HFF-Myc (cell line): ENCODE measurements at regions not wholly inside any gene's neighbourhood (a gene's known extent, or its start where the extent isn't known, plus 50 kb on each side); places are given as distances from the start of the nearest gene placed in this dataset.
A peak's percentile ranks its signal among the peaks of the same experiment; 100 is the strongest.

Experiments used
- DNase-seq: peaks from one replicate; pipeline ENCODE4 v3.0.0-alpha.2; 2011; ENCODE audit warnings: low read depth; ENCODE audit errors: extremely low read depth
- H3K4me3 ChIP-seq: replicated peaks from 2 replicates; pipeline ENCODE4 v1.5.1; 2011; ENCODE audit warnings: low read depth, mild to moderate bottlenecking, control low read depth, low read length
- TF ChIP-seq, protein P1 (sequence below): IDR thresholded peaks from 2 replicates; pipeline ENCODE4 v1.5.1; 2012; ENCODE audit warnings: mild to moderate bottlenecking, low read depth, low read length, control low read depth; ENCODE audit errors: missing control alignments

GRCh38 chr1:30475201-30475600 lies 248.2 kb downstream of the MATN1 start:
- no peak overlapping the region for H3K4me3 ChIP-seq
- TF ChIP-seq, protein P1, sequence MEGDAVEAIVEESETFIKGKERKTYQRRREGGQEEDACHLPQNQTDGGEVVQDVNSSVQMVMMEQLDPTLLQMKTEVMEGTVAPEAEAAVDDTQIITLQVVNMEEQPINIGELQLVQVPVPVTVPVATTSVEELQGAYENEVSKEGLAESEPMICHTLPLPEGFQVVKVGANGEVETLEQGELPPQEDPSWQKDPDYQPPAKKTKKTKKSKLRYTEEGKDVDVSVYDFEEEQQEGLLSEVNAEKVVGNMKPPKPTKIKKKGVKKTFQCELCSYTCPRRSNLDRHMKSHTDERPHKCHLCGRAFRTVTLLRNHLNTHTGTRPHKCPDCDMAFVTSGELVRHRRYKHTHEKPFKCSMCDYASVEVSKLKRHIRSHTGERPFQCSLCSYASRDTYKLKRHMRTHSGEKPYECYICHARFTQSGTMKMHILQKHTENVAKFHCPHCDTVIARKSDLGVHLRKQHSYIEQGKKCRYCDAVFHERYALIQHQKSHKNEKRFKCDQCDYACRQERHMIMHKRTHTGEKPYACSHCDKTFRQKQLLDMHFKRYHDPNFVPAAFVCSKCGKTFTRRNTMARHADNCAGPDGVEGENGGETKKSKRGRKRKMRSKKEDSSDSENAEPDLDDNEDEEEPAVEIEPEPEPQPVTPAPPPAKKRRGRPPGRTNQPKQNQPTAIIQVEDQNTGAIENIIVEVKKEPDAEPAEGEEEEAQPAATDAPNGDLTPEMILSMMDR = no peak
- DNase-seq = no peak

GRCh38 chr1:30474818-30475200 lies 248.6 kb downstream of the MATN1 start:
- TF ChIP-seq, protein P1 = no peak
- DNase-seq = no peak
- H3K4me3 ChIP-seq = no peak overlapping the region

DNA sequence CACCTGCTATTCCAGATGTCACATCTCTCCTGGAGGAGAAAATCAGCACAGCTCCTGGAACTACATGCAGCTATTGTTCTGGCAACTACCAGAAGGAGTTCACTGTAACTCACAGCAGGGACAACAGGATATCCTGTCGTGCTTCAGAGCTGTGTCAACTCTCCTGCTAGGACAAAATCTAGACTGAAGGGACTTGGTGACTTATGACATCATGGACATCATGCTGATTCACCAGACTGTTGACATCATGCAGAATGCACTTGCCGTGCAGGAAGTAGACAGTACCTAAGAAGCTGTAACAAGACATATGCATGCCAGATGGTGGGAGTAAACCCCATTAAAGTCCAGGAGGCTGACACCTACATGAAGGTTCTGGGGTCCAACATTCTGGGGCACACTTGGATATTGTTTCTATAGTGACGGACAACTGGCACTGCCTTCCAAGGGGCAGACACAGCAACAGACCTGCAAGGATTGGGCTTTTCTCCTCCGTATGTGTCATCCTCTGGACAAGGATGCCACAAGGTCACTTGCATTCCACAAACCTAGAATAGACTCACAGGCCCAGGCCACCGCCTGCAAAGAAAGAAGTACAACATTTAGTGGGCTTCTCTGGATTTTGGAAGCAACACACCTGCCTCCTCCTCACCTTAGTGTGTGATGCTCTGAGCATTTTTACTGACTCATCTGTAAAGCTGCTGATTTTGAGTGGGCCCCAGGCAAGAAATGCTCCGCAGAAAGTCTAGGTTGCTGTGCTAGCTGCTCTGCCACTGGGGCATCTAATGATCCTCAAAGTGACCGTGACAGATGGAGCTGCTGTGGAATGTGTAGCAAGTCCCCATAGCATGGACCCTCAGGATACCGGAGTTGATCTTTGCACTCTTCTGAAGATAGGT lies 249.2 kb downstream of the MATN1 start:
- TF ChIP-seq, protein P1 = no peak
- peak; percentile 21 for DNase-seq
- no peak overlapping the region for H3K4me3 ChIP-seq

DNA sequence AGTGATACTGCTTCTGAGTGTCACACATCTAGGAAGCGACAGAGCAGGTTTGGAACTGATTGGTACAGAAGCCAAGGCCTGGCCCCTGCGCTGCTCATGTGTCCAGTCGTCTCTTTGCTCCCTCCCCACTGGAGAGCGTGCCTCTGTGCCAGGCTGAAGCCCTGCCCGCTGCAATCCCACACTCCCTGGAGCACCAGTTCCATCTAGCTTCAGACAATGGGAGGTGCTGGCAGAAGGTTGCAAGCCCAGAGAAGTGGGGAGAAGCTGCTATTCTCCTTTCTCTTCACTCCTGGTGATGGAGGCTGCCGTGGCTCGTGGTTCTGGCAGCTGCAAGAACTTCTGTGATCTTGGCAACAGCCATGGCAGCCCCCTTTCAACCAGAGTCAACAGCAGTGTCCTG lies 250.9 kb downstream of the MATN1 start:
- H3K4me3 ChIP-seq = no peak overlapping the region
- TF ChIP-seq, protein P1 = no peak
- DNase-seq = no peak

GRCh38 chr1:30472009-30472408 lies 251.4 kb downstream of the MATN1 start:
- no peak for DNase-seq
- no peak overlapping the region for H3K4me3 ChIP-seq
- TF ChIP-seq, protein P1 = no peak

DNA sequence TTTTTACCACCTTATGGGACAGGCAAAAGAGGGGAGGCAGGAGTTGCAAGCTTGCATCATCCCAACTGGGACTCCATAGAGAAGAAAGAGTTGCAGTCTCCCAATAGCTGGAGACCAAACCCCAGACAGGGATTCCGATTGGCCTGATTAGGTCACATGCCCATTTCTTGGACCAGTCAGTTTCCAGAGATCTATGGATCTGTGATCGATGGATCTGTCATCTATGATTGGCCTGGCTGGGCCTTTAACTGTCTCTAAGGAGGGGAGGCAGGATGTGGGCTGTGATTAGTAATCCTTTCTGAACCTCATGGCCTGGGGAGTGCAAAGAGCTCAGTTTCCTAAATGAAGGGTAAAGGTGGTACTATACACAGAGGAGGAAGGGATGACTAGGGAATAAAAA lies 252.1 kb downstream of the MATN1 start:
- H3K4me3 ChIP-seq = no peak overlapping the region
- DNase-seq = no peak
- TF ChIP-seq, protein P1 = no peak

GRCh38 chr1:30469426-30469825 lies 254.0 kb downstream of the MATN1 start:
- H3K4me3 ChIP-seq = no peak overlapping the region
- no peak for DNase-seq
- TF ChIP-seq, protein P1 = no peak
